G401 (cell line): ENCODE measurements at regions not wholly inside any gene's neighbourhood (a gene's known extent, or its start where the extent isn't known, plus 50 kb on each side); places are given as distances from the start of the nearest gene placed in this dataset.

Experiments used
- DNase-seq: peaks from one replicate; pipeline ENCODE4 v3.0.0-alpha.2; 2015; ENCODE audit warnings: low spot score
- in situ Hi-C: cut with HindIII; loops from 2 replicates; pipeline ENCODE4 v1.10.0; 2016; ENCODE audit warnings: low sequenced_read_pairs, mixed read lengths

DNA sequence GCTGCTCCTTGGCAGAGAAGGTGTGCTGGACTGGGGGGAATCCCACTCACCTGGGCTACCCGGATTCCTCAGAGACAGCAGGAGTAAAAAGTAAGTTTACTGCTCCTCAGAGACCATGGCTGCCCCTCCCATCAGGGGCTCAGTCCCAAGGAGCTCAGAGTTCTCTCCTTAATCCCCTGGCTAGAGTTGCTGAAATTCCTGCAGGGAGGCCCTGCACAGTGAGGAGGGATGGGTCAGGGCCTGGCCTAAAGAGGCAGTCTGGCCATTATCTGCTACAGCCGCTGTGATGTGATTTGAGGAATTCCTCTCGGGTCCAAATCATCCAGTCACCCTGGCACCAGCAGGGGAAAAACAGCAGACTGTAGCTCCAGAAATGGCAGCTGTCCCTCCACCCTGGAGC lies 502.5 kb downstream of the PCDH17 start:
- in situ Hi-C loops: no loop called here

DNA sequence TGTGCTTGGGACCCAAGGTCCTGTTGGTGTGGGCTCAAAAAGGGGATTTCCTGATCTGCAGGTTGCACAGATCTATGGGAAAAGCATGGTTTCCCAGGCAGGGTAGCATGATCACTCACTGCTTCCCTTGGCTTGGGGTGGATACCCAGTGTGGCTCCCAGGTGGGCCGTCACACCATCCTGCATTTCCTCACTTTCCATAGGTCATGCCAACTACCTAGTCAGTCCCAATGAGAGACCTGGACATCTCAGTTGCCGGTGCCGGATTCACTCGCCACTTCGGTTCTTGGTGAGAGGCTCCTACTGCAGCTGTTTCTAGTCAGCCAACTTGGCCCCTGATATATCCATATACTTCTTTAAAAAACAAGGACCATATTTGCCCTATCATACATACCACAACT lies 503.0 kb downstream of the PCDH17 start:
- in situ Hi-C loops: no loop called here
- DNase-seq: no peak

More for the DNA sequence above, 502.5 kb downstream of the PCDH17 start:
- no peak for DNase-seq

DNA sequence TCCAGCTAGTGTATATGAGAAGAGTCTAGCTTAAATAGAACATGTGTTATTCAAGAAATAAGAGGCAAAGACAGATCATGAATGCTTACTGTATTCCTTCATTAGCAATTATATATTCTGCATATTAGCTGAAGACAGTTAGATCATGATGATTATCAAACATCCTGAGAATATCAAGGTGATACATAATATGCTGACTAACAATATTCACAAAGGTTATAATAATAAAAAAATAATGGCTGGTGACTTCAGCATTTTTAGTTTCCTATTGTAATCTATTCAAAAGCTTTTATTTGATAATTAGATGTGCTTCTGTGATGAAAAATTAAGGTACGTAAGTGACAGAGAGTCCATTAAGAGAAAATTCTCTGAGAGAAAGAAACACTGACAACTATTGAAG lies 511.4 kb downstream of the PCDH17 start:
- in situ Hi-C loops: no loop called here
- no peak for DNase-seq

DNA sequence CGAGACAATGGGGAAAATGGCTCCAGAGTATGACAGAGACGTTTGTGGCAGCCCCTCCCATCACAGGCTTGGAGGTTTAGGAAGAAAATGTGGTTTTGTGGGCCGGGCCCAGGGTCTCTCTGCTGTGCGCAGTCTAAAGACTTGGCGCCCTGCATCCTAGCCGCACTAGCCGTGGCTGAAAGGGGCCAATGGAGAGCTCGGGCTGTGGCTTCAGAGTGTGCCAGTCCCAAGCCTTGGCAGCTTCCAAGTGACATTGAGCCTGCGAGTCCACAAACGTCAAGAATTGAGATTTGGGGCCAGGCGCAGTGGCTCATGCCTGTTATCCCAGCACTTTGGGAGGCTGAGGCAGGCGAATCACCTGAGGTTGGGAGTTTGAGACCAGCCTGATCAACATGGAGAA lies 513.1 kb downstream of the PCDH17 start:
- DNase-seq: no peak
- in situ Hi-C loops: no loop called here

DNA sequence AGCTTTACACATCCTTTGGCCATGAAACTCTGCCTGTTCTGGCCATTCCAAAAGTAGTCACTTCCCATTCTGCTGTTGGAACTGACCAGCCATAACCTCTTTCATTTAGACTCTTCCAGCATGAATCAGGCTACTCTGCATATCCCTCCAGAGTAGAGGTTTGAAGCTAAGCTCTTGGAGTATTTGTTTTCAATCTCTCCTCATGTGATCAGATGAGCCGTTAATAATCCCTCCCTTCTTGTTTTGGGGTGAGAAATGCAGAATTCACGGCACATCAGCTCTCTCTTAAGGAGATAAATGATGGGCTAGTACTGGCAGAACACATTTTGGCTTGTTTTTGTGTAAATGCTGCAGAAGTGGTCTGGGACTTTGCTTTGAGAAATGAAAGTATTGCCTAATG lies 519.9 kb downstream of the PCDH17 start:
- no peak for DNase-seq
- in situ Hi-C loops: no loop called here

DNA sequence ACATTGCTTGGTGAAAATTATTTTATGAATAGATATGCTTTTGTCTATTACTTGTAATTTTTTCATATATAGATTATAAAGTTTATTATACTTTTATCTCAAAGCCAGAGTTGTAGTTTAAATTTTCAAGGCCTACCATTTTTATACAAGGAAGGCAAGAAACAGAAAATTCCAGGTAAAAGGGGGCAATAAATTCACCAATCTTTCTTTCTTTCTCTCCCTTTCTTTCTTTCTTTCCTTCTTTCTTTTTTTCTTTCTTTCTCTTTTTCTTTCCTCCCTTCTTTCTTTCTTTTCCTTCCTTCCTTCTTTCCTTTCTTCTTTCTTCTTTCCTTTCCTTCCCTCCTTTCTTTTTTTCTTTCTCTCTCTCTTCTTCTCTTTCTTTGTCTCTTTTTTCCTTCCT lies 529.4 kb downstream of the PCDH17 start:
- in situ Hi-C loops: no loop called here
- DNase-seq: no peak

DNA sequence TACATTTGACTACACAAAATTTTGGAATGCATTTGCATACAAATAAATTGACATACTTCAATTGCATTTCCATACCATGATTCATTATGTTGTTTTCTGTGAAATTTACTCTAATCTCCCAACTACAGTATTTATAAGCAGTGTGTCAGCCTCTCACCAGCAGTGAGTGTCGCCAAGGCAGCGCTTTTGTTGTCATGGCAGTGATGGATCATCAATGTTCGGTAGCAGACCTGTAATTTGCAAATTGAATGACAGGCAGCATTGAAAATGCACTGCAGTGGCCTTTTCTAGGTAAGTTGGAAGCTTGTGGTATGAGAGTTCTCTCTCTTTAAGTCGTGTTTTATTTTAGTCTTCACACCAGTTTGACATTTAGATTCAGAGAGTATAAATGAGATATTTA lies 534.1 kb downstream of the PCDH17 start:
- DNase-seq: no peak
- in situ Hi-C loops: no loop called here

DNA sequence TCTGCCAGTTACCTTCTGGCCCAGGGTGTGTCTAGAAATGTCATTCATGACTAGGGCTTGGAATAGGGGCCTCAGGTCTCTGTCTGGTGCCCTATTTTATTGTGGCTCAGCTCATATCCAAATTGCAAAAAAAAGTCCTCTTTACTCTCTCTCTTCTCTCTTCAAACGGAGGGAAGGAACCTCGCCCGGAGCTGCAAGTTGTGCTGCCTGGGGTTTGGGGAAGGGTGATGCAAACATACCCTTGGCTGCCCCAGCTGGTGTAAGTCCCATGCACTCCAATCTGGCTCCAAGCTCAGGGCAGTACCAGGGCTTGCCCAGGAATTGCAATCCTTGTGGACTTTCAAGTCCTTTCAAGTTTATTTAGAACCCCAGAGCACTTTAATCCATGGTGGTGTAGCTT lies 549.6 kb downstream of the PCDH17 start:
- in situ Hi-C loops: no loop called here
- no peak for DNase-seq

DNA sequence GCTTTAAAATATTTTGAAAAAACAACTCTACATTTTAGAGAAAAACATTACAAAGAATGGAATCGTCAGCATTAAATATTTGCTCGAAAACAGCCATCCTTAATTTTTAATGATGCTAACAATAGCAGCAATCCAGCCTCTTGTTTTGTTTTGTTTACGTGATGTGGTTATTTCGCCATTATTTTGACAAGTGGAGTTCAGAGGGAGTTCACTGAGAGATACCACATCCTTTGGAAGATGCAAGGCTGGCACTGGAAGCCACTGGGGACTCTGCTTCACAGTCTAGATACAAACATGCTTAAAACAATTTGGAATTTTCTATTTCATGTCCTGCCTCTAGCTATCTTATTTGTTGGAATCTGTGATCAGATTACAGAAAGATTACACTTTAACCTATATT lies 556.3 kb downstream of the PCDH17 start:
- DNase-seq: no peak
- in situ Hi-C loops: no loop called here

DNA sequence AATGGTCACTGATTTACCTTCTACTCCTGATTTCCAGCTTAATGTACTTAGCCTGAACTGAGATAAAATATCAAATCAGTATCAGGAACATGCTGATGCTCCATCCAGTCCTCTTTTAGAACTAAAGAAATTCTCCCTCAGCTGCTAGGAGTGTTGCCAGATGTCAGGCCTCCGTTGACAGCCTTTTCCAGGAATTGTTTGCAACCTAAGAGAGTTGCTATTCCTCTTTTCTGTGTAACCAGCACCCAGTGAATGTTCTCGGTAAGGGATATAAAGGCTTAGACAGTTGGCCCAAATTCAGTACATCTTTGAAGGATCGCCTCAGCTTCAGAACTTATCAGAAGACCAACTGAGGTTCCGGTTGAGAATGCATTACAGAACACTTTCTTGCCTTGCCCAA lies 559.0 kb downstream of the PCDH17 start:
- in situ Hi-C loops: no loop called here
- DNase-seq: no peak

DNA sequence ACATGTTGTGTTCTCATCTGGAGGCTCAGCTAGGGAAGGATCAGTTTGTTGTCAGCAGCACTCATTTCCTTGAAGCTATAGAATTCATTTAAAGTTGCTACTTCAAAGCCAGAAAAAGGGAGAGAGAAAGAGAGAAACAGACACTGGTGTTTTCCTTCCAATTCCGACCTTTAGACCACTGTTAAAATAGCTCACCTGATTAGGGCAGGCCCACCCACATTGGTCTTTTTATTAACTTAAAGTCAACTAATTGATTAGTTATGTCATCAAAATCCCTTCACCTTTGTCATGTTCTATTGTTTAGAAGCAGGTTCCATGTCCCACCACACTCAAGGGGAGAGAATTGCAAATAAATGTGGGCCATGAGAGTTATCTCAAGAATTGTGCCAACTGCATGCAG lies 560.2 kb downstream of the PCDH17 start:
- in situ Hi-C loops: no loop called here
- DNase-seq: no peak

DNA sequence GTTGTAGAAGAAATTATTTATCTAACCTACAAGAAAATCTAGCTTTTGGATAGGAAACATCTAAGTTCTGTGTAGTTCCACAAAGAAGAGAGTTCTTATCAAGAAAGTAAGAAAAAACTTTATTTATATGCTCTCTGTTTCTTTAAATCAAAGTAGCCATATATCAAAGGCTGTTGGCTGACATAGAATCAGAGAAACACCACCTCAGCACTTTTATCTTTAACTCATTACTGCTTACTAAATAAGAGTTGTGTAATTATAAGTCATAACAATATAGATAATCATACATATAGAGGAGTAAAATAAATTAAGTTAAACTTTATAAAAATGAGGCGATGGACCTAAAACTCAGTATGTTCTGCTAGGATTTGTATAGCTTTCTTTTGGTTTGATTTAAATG lies 570.6 kb downstream of the PCDH17 start:
- no peak for DNase-seq
- in situ Hi-C loops: no loop called here

DNA sequence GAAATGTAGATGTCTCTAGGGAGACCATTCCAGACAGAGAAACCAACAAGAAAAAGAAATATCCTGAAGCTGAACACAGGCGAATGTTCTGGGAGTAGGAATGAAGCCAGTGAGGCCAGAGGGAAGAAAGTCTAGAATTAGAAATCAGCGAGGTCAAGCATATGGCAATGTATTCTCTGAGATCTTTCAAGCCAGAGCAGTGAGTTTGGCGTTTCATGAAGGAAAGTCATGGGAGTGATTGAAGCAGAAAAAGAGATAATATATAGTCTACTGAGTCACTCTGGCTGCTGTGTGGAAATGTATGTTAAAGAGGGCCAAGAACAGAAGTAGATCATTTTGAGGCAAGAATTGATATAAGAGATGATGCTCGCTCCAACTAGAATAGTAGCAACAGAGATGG lies 576.0 kb downstream of the PCDH17 start:
- in situ Hi-C loops: no loop called here
- no peak for DNase-seq

DNA sequence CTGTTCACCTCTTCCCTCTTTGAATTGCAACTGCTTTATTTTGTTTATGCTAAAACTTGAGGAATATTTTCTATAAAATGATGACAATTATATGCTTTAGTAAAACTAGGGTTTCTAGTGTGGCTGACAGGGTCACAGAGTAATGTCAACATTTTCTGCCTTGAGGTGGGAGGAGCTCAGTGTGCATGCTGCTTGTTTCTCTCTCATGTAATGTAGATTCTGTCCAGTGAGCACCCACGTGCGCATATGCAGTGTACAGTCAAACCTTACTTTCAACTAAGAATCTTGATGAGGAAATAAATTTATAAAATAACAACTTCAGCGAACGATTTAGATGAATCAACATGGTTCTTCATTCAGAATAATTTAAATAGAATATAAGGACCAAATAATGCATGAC lies 603.9 kb downstream of the PCDH17 start:
- in situ Hi-C loops: no loop called here
- DNase-seq: no peak

DNA sequence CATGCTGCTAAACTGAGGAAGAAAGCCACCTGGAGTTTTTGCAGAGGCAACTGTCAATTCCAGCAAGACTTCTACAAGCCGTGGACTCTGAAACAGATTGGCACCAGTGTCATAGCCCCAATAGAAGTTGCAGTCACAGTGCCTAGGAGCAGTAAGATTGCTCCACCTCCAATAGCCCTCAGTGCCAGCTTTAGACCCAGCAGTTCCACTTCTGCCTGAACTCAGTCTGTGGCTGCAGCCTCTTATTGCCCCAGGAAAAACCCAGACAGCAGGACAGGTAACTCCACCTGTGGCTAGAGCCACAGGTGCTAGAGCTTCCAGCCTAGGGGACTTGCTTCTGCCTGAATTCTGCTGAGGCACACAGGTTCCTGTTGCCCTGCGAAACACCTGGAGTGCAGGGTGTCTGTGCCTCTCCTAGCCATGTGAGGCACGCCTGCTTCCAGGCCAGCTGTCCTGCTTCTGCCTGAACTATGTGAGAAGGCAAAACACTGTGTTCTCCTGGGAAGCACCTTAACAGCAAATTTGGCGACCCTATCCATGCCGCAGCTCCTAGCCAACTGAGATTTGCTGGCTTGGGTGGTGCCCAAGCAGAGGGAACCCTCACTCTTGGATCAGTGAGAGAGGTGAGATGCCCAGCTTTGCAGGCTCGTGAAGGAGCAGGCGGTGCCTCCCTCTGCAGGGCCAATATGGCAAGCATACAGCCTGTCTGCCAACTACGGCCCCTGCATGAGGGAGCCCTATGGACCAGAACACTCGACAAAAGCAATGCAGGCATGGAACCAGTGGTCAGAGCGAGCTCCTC lies 607.6 kb downstream of the PCDH17 start:
- no peak for DNase-seq
- in situ Hi-C loops: no loop called here

DNA sequence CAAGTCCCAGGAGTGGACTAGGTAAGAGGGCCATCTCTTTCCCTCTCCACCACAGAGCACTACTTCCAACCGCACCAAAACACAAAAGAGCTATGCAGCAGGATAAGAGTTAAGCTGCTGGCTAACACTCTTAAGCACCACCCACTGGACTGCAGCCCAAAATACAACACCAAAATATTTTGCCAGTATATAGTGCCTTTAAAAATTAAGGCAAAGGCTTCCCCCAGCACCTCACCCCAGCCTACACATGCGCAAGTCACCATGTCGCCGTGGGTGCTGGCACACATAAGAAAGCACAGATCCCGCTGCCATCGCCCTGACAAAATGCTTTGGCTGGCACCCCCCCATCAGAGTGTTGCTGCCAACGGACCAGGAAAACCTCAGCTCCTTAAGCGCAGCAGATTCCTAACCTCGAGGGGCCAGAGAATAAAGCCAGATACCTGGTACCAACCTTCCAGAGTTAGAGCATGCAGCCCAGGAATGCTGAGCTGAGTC lies 608.3 kb downstream of the PCDH17 start:
- in situ Hi-C loops: no loop called here
- DNase-seq: peak; percentile 6

DNA sequence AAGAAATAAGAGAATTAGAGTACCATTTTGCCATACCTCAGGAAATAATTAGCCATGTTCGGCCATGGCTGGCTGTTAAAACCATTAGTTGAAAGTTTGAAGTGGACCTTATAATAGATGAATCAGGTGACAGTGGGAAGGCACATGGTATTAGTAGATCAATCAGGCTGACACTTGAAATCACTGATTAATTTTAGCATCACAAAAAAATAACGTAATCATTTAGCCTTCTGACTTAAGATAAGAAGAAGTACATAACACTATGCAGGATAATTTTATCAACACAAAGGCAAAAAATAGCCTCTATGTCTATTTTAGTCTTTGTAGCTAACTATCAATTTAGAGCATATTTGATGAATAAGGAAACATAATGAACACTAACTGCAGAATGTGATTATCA lies 615.5 kb downstream of the PCDH17 start:
- in situ Hi-C loops: no loop called here
- no peak for DNase-seq

DNA sequence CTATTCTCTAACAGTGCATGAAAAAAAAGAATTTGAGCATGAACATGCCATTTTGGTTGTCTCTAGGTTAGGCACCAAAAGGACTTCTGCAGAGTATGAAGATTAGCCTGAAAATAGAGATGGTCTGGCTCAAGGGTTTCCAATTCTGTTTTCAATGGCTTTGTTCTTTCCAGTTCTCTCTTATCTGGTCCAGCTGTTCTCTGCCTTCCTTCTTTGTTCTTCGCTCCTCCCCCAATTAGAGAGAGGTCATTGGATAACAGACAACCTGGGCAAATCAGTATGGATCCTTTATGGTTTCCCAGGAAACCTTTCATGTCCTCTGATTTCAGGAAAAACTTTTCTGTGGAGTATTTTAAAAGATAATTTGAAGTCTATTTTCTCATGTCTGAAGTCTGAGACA lies 623.4 kb downstream of the PCDH17 start:
- DNase-seq: no peak
- in situ Hi-C loops: no loop called here

DNA sequence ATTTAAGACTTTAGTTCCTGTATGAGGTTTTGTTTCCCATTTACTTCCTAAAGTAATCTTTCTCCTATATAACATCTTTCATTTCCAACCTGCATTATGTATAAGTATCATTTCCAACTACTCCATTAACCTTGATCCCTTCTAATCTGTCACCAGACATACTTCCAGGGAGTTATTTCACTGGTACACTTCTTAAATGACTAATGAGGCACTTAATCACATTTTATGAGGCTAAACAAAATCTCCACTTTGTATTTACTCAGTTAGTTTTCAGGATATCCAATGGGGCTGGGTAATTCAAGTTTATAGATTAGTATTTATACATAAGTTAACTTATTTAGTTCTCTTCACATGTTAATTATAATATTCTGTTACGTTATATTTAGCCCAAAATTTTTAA lies 634.7 kb downstream of the PCDH17 start:
- DNase-seq: no peak
- in situ Hi-C loops: no loop called here

DNA sequence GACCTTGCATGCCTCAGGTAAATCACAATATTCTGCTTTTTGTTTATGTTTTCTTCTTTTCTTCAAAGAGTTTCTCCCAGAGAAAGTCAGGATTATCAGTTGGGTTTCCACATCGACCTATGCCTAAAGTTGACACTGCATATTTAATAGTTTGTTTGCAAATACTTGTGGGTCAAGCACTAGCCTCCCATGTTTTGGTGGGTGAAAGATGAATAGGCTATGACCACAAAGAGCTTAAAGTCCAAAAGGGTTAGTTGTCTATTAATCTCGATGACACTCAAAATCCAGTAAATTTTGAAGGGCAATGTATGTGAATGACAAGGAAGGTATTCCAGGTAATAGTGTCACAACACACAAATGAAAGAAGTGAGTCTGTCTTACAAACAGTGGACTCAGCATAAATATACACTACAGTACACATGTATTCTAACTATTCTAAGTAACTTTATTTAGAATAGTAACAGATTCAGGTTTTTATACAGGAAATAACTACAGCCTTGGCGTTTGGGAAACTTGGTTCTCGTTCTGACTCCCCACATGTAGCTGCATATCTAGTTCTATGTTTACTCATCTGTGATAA lies 667.1 kb downstream of the PCDH17 start:
- in situ Hi-C loops: no loop called here

DNA sequence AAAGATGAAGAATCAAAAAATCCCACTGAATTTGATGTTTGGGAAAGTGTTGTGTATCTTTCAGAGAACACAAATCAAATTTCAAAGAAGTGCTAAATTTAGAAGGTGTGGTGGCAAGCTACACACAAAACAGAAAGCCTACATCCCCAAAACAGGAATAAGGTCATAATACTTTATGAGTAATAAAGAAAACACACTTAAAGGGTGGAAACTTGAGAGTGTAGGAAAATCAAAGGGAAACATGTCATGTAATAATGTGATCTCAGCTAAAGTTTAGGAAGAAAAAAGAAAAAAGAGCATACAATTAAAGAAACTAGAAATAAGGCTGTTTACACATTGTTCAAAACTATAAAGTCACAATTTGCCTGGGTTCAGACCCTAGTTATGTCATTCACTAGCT lies 668.7 kb downstream of the PCDH17 start:
- DNase-seq: no peak
- in situ Hi-C loops: no loop called here

More for the DNA sequence above, 667.1 kb downstream of the PCDH17 start:
- no peak for DNase-seq
